Left renal pelvis (tissue), 4 donors: ENCODE measurements at regions not wholly inside any gene's neighbourhood (a gene's known extent, or its start where the extent isn't known, plus 50 kb on each side); places are given as distances from the start of the nearest gene placed in this dataset.
"Not testable (repeated sequence)": the region's sequence is repeated elsewhere in the genome, so short reads cannot be mapped to it uniquely, and the experiment has no call there.

Source experiments
- DNase-seq, 4 donors: peaks; one replicate each; pipeline ENCODE4 v3.0.0-alpha.2; 2013; ENCODE audit warnings: low read depth in 4 of 4, low spot score in 3 of 4

- DNase-seq, result no peak
Observed at GRCh38 chr12:88866881-88867280, 286.6 kb upstream of the KITLG start.

- no peak for DNase-seq
Observed at GRCh38 chr12:88865537-88865936, 285.3 kb upstream of the KITLG start.

- DNase-seq, result no peak
Observed at GRCh38 chr12:88860851-88861250, 280.6 kb upstream of the KITLG start.

- no peak for DNase-seq
Observed at GRCh38 chr12:88856201-88856600, 275.9 kb upstream of the KITLG start.

- no peak for DNase-seq
Observed at GRCh38 chr12:88855301-88855700, 275.0 kb upstream of the KITLG start.

- DNase-seq, result no peak
Observed at GRCh38 chr12:88854260-88854659, 274.0 kb upstream of the KITLG start.

- not testable (repeated sequence) for DNase-seq
Observed at GRCh38 chr12:88847246-88847645, 267.0 kb upstream of the KITLG start.

- DNase-seq, result no peak
Observed at GRCh38 chr12:88844426-88844825, 264.2 kb upstream of the KITLG start.

GRCh38 chr12:88842314-88842713, 262.0 kb upstream of the KITLG start:
- DNase-seq, result no peak

- DNase-seq, result no peak
Observed at GRCh38 chr12:88839486-88839885, 259.2 kb upstream of the KITLG start.

GRCh38 chr12:88836156-88836555, 255.9 kb upstream of the KITLG start:
- no peak for DNase-seq

- DNase-seq, result no peak
Observed at GRCh38 chr12:88834226-88834625, 254.0 kb upstream of the KITLG start.

GRCh38 chr12:88833641-88834116, 253.4 kb upstream of the KITLG start:
- DNase-seq, result no peak

GRCh38 chr12:88828537-88828936, 248.3 kb upstream of the KITLG start:
- not testable (repeated sequence) for DNase-seq

GRCh38 chr12:88820012-88820411, 239.7 kb upstream of the KITLG start:
- DNase-seq, result no peak

- DNase-seq, result no peak
Observed at GRCh38 chr12:88816201-88816600, 235.9 kb upstream of the KITLG start.

- no peak for DNase-seq
Observed at GRCh38 chr12:88814779-88815178, 234.5 kb upstream of the KITLG start.

- DNase-seq, result no peak
Observed at GRCh38 chr12:88812610-88813009, 232.3 kb upstream of the KITLG start.

- DNase-seq, result no peak
Observed at GRCh38 chr12:88810806-88811205, 230.5 kb upstream of the KITLG start.

GRCh38 chr12:88809841-88810240, 229.6 kb upstream of the KITLG start:
- not testable (repeated sequence) for DNase-seq

GRCh38 chr12:88805692-88806091, 225.4 kb upstream of the KITLG start:
- DNase-seq, result no peak

GRCh38 chr12:88805286-88805685, 225.0 kb upstream of the KITLG start:
- DNase-seq, result no peak

- no peak for DNase-seq
Observed at GRCh38 chr12:88802096-88802706, 221.9 kb upstream of the KITLG start.
